ENCODE measurements at regions not wholly inside any gene's neighbourhood (a gene's known extent, or its start where the extent isn't known, plus 50 kb on each side); places are given as distances from the start of the nearest gene placed in this dataset.

GRCh38 chr1:199123615-199124014 lies 484.8 kb downstream of the PTPRC start:
- RAD21 ChIA-PET (ENCODE audit: unreplicated experiment): interaction anchor here (0.9 to 1.3 kb wide), 4 partner anchors 22 to 195 kb away, joined by 3 to 7 read pairs (median 4); no protein-coding TSS in a partner anchor
- Histone ChIP-seq H3K27me3 (replicated peaks in 1 of 2; ENCODE audit: control insufficient read depth in 2 of 2, insufficient read depth in 2 of 2, low read length in 1 of 2) (no peaks in the 10 kb centered on the region), H3K4me3 (no peak overlapping the region), H3K4me1 (ENCODE audit: control insufficient read depth, insufficient read depth, low read length) (no peaks in the 10 kb centered on the region), H3K4me2 (ENCODE audit: control insufficient read depth, insufficient read depth) (no peak overlapping the region), H3K27ac (ENCODE audit: control insufficient read depth, insufficient read depth) (no peak overlapping the region), H3K79me2 (ENCODE audit: control insufficient read depth, insufficient read depth, low read length) (no peaks in the 10 kb centered on the region), H3K9me3 (replicated peaks; ENCODE audit: control insufficient read depth, insufficient read depth, low read length) (no peaks in the 10 kb centered on the region; the same call in 2 of the 3 replicates), H2AFZ (ENCODE audit: control insufficient read depth, low read depth, low read length) (no peak overlapping the region), H4K20me1 (ENCODE audit: control insufficient read depth, insufficient read depth) (no peaks in the 10 kb centered on the region), H3K36me3 (ENCODE audit: control insufficient read depth in 2 of 2, insufficient read depth in 2 of 2, low read length in 1 of 2) (no peaks in the 10 kb centered on the region), H3K9ac (ENCODE audit: control insufficient read depth, insufficient read depth, low read length) (no peak overlapping the region)
- SMC1A ChIA-PET (ENCODE audit: uncharacterized antibody, unreplicated experiment): interaction anchor here (1.1 to 2.9 kb wide), 11 partner anchors 8 to 150 kb away, joined by 3 to 19 read pairs (median 4); no protein-coding TSS in a partner anchor
- 80% methylated on average over 4 of the region's 4 CpGs for WGBS (ENCODE audit: insufficient coverage, insufficient replicate concordance, low lambda C conversion rate, missing lambda C conversion rate)
- intact Hi-C loops (cut with micrococcal nuclease; ENCODE audit: unreplicated experiment) (no loop called here), in situ Hi-C loops (cut with MboI) (no loop called here)
- BruUV-seq (replicated peaks): no TSS peak
- CTCF ChIA-PET: interaction anchor here (0.8 to 4.4 kb wide), 4 partner anchors 10 to 335 kb away, joined by 3 to 21 read pairs (median 5); no protein-coding TSS in a partner anchor
- no peak for DNase-seq (ENCODE audit: low read depth, low spot score)
- FAIRE-seq: no peak
- POLR2A ChIA-PET: no interaction called here
- no peak for ATAC-seq
- TF ChIP-seq CHD1 (IDR thresholded peaks at IDR 0.05; ENCODE audit: low read depth, low read length): no peak

GRCh38 chr1:199124351-199124750 lies 485.5 kb downstream of the PTPRC start:
- in situ Hi-C loops (cut with MboI): no loop called here
- no peak overlapping the region for H3K4me2 ChIP-seq (ENCODE audit: control insufficient read depth, insufficient read depth)
- no peak overlapping the region for H3K27ac ChIP-seq (ENCODE audit: control insufficient read depth, insufficient read depth)
- no TSS peak for BruUV-seq (replicated peaks)
- DNase-seq (ENCODE audit: low read depth, low spot score) (no peak), FAIRE-seq (no peak), ATAC-seq (no peak)
- no peak for TF ChIP-seq NBN (IDR thresholded peaks at IDR 0.05)
- no peak for TF ChIP-seq CBFB (IDR thresholded peaks at IDR 0.05; ENCODE audit: low read depth)
- TF ChIP-seq ZBTB40 (IDR thresholded peaks at IDR 0.05; ENCODE audit: borderline replicate concordance): no peak
- no peak for TF ChIP-seq WRNIP1 (IDR thresholded peaks at IDR 0.05; ENCODE audit: borderline replicate concordance, low read depth, low read length)
- TF ChIP-seq RFX5 (IDR thresholded peaks at IDR 0.05; ENCODE audit: low read depth, low read length): no peak
- TF ChIP-seq RUNX3 (IDR thresholded peaks at IDR 0.05; ENCODE audit: low read length): no peak
- no peaks in the 10 kb centered on the region for H3K36me3 ChIP-seq (ENCODE audit: control insufficient read depth in 2 of 2, insufficient read depth in 2 of 2, low read length in 1 of 2)
- intact Hi-C loops (cut with micrococcal nuclease; ENCODE audit: unreplicated experiment): no loop called here
- H4K20me1 ChIP-seq (ENCODE audit: control insufficient read depth, insufficient read depth): no peaks in the 10 kb centered on the region
- ChIA-PET CTCF (interaction anchor here (4.4 kb wide), 1 partner anchor 11 kb away, joined by 21 read pairs; no protein-coding TSS in a partner anchor), POLR2A (no interaction called here), RAD21 (ENCODE audit: unreplicated experiment) (no interaction called here), SMC1A (ENCODE audit: uncharacterized antibody, unreplicated experiment) (interaction anchor here (0.9 to 2.9 kb wide), 4 partner anchors 10 to 150 kb away, joined by 3 to 19 read pairs (median 10); no protein-coding TSS in a partner anchor)
- H3K9me3 ChIP-seq (replicated peaks; ENCODE audit: control insufficient read depth, insufficient read depth, low read length): no peaks in the 10 kb centered on the region; the same call in 2 of the 3 replicates
- H3K4me3 ChIP-seq: no peak overlapping the region
- no peaks in the 10 kb centered on the region for H3K79me2 ChIP-seq (ENCODE audit: control insufficient read depth, insufficient read depth, low read length)
- no peaks in the 10 kb centered on the region for H3K27me3 ChIP-seq (replicated peaks in 1 of 2; ENCODE audit: control insufficient read depth in 2 of 2, insufficient read depth in 2 of 2, low read length in 1 of 2)
- H3K4me1 ChIP-seq (ENCODE audit: control insufficient read depth, insufficient read depth, low read length): no peaks in the 10 kb centered on the region
- H3K9ac ChIP-seq (ENCODE audit: control insufficient read depth, insufficient read depth, low read length): no peak overlapping the region
- WGBS (ENCODE audit: insufficient coverage, insufficient replicate concordance, low lambda C conversion rate, missing lambda C conversion rate): 100% methylated on average over 1 of the region's 1 CpG
- H2AFZ ChIP-seq (ENCODE audit: control insufficient read depth, low read depth, low read length): no peak overlapping the region
